HL-60 (cell line): ENCODE measurements at regions not wholly inside any gene's neighbourhood (a gene's known extent, or its start where the extent isn't known, plus 50 kb on each side); places are given as distances from the start of the nearest gene placed in this dataset.

Source experiments
- DNase-seq, 2 experiments: peaks; one replicate each; pipeline ENCODE4 v3.0.0-alpha.2; 2010 to 2020; ENCODE audit warnings: low read depth in 1 of 2, low spot score in 1 of 2
- H3K27ac ChIP-seq: fragments of 250-450 bp; sonication (Bioruptor Pico); replicated peaks from 2 replicates; pipeline ENCODE4 v1.5.1; 2020; ENCODE audit warnings: mild to moderate bottlenecking, moderate library complexity
- H3K27me3 ChIP-seq: fragments of 250-450 bp; sonication (Bioruptor Pico); 2 replicates; pipeline ENCODE4 v1.5.1; 2021; ENCODE audit warnings: mild to moderate bottlenecking, moderate library complexity; ENCODE audit not compliant: insufficient read depth, poor library complexity, severe bottlenecking
- H3K4me3 ChIP-seq: replicated peaks from 2 replicates; pipeline ENCODE4 v1.5.1; 2011; ENCODE audit warnings: mild to moderate bottlenecking, control low read depth, low read length; ENCODE audit not compliant: insufficient read depth
- CTCF ChIP-seq: IDR thresholded peaks from one replicate; pipeline ENCODE4 v1.5.1; 2011; ENCODE audit warnings: low read length, control low read depth, inconsistent platforms; ENCODE audit not compliant: insufficient read depth
- GABPA ChIP-seq: IDR thresholded peaks from 2 replicates; pipeline ENCODE4 v1.6.1; 2012; ENCODE audit warnings: low read depth
- POLR2AphosphoS5 ChIP-seq: IDR thresholded peaks from 2 replicates; pipeline ENCODE4 v1.6.1; 2012; ENCODE audit warnings: low read depth
- REST ChIP-seq: IDR thresholded peaks from 2 replicates; pipeline ENCODE4 v1.6.1; 2012; ENCODE audit warnings: low read depth; ENCODE audit not compliant: insufficient replicate concordance
- SPI1 ChIP-seq: IDR thresholded peaks from 2 replicates; pipeline ENCODE4 v1.6.1; 2012; ENCODE audit warnings: low read depth, mild to moderate bottlenecking, borderline replicate concordance

GRCh38 chr18:73535990-73536389, 611.6 kb downstream of the FBXO15 start:
- no peak for DNase-seq
- H3K4me3 ChIP-seq = no peak overlapping the region
- TF ChIP-seq SPI1 = no peak

GRCh38 chr18:73535189-73535588, 612.4 kb downstream of the FBXO15 start:
- Histone ChIP-seq H3K27ac (no peak overlapping the region), H3K27me3 (no peaks in the 10 kb centered on the region), H3K4me3 (no peak overlapping the region)
- DNase-seq = no peak
- TF ChIP-seq REST (no peak), POLR2AphosphoS5 (no peak), GABPA (no peak), CTCF (no peak), SPI1 (no peak)

More at GRCh38 chr18:73535990-73536389, 611.6 kb downstream of the FBXO15 start:
- H3K27ac ChIP-seq = no peak overlapping the region
- H3K27me3 ChIP-seq = no peaks in the 10 kb centered on the region

GRCh38 chr18:73531601-73532000, 616.0 kb downstream of the FBXO15 start:
- no peak overlapping the region for H3K27ac ChIP-seq
- no peak for DNase-seq
- no peaks in the 10 kb centered on the region for H3K27me3 ChIP-seq
- no peak for TF ChIP-seq REST
- no peak for TF ChIP-seq POLR2AphosphoS5
- no peak for TF ChIP-seq CTCF
- TF ChIP-seq SPI1 = no peak
- no peak for TF ChIP-seq GABPA
- H3K4me3 ChIP-seq = no peak overlapping the region

GRCh38 chr18:73528066-73528465, 619.6 kb downstream of the FBXO15 start:
- no peak for DNase-seq
- H3K27me3 ChIP-seq = no peaks in the 10 kb centered on the region
- no peak overlapping the region for H3K27ac ChIP-seq
- TF ChIP-seq GABPA = no peak
- TF ChIP-seq REST = no peak
- no peak for TF ChIP-seq POLR2AphosphoS5
- TF ChIP-seq SPI1 = no peak
- TF ChIP-seq CTCF = no peak
- no peak overlapping the region for H3K4me3 ChIP-seq
